ENCODE measurements at regions not wholly inside any gene's neighbourhood (a gene's known extent, or its start where the extent isn't known, plus 50 kb on each side); places are given as distances from the start of the nearest gene placed in this dataset.
"Not testable (repeated sequence)": the region's sequence is repeated elsewhere in the genome, so short reads cannot be mapped to it uniquely, and the experiment has no call there.

- DNase-seq (ENCODE audit: low read depth in 2 of 2), result no peak
These were observed 1426.9 kb upstream of the ACVR2A start for GRCh38 chr2:146417942-146418341.

GRCh38 chr2:146415291-146415690 is 1429.5 kb upstream of the ACVR2A start:
- DNase-seq (ENCODE audit: low read depth in 2 of 2), result no peak

GRCh38 chr2:146414456-146414855 is 1430.4 kb upstream of the ACVR2A start:
- no peak for DNase-seq (ENCODE audit: low read depth in 2 of 2)

- DNase-seq (ENCODE audit: low read depth in 2 of 2), result no peak
These were observed 1431.7 kb upstream of the ACVR2A start for GRCh38 chr2:146413086-146413610.

- DNase-seq (ENCODE audit: low read depth in 2 of 2), result no peak
These were observed 1432.2 kb upstream of the ACVR2A start for GRCh38 chr2:146412625-146413024.

- DNase-seq (ENCODE audit: low read depth in 2 of 2), result not testable (repeated sequence)
These were observed 1439.2 kb upstream of the ACVR2A start for GRCh38 chr2:146405402-146406309.

- not testable (repeated sequence) for DNase-seq (ENCODE audit: low read depth in 2 of 2)
These were observed 1441.2 kb upstream of the ACVR2A start for GRCh38 chr2:146403546-146404160.

- no peak for DNase-seq (ENCODE audit: low read depth in 2 of 2)
These were observed 1452.2 kb upstream of the ACVR2A start for GRCh38 chr2:146392631-146393030.

GRCh38 chr2:146392186-146392585 is 1452.6 kb upstream of the ACVR2A start:
- no peak for DNase-seq (ENCODE audit: low read depth in 2 of 2)

- peak; percentile 72 to 73 for DNase-seq (ENCODE audit: low read depth in 2 of 2)
These were observed 1456.1 kb upstream of the ACVR2A start for GRCh38 chr2:146388757-146389156.

- DNase-seq (ENCODE audit: low read depth in 2 of 2), result no peak
These were observed 1458.7 kb upstream of the ACVR2A start for GRCh38 chr2:146386096-146386495.

GRCh38 chr2:146385031-146385430 is 1459.8 kb upstream of the ACVR2A start:
- no peak for DNase-seq (ENCODE audit: low read depth in 2 of 2)

- DNase-seq (ENCODE audit: low read depth in 2 of 2), result no peak
These were observed 1468.2 kb upstream of the ACVR2A start for GRCh38 chr2:146376511-146377064.

GRCh38 chr2:146374505-146374904 is 1470.3 kb upstream of the ACVR2A start:
- DNase-seq (ENCODE audit: low read depth in 2 of 2), result no peak

- DNase-seq (ENCODE audit: low read depth in 2 of 2), result not testable (repeated sequence)
These were observed 1473.5 kb upstream of the ACVR2A start for GRCh38 chr2:146371364-146371763.

- peak; percentile 45 to 50 for DNase-seq (ENCODE audit: low read depth in 2 of 2)
These were observed 1474.0 kb upstream of the ACVR2A start for GRCh38 chr2:146370826-146371225.

GRCh38 chr2:146366276-146366675 is 1478.6 kb upstream of the ACVR2A start:
- no peak for DNase-seq (ENCODE audit: low read depth in 2 of 2)

GRCh38 chr2:146365041-146365440 is 1479.8 kb upstream of the ACVR2A start:
- DNase-seq (ENCODE audit: low read depth in 2 of 2), result no peak

GRCh38 chr2:146363731-146364130 is 1481.1 kb upstream of the ACVR2A start:
- DNase-seq (ENCODE audit: low read depth in 2 of 2), result peak in 1 of 2 experiments; percentile 34

GRCh38 chr2:146351689-146352088 is 1493.1 kb upstream of the ACVR2A start:
- no peak for DNase-seq (ENCODE audit: low read depth in 2 of 2)

GRCh38 chr2:146349334-146349733 is 1495.5 kb upstream of the ACVR2A start:
- DNase-seq (ENCODE audit: low read depth in 2 of 2), result no peak

GRCh38 chr2:146324951-146325350 is 1519.9 kb upstream of the ACVR2A start:
- DNase-seq (ENCODE audit: low read depth in 2 of 2), result peak; percentile 31 to 35
